ENCODE measurements at regions not wholly inside any gene's neighbourhood (a gene's known extent, or its start where the extent isn't known, plus 50 kb on each side); places are given as distances from the start of the nearest gene placed in this dataset.

DNA sequence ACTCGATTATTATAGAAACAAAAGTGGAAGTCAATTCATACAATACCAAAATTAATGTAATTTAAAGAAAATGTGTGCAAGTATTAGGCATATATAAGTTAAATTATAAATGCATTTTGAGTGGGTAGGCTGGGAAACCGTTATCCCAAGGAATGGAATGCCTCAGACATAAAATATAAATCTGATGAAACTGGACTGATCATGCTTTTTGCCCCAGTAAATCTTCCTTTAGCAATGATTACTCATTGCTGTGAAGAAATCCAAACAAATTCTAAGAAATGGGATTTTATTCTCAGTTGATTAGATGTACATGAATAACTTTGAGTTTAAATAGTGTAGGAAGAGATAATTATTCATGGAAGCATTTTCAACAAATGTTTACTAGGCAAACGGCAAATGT, 185.5 kb upstream of the KCNMB2 start:
- TF ChIP-seq, protein P1, sequence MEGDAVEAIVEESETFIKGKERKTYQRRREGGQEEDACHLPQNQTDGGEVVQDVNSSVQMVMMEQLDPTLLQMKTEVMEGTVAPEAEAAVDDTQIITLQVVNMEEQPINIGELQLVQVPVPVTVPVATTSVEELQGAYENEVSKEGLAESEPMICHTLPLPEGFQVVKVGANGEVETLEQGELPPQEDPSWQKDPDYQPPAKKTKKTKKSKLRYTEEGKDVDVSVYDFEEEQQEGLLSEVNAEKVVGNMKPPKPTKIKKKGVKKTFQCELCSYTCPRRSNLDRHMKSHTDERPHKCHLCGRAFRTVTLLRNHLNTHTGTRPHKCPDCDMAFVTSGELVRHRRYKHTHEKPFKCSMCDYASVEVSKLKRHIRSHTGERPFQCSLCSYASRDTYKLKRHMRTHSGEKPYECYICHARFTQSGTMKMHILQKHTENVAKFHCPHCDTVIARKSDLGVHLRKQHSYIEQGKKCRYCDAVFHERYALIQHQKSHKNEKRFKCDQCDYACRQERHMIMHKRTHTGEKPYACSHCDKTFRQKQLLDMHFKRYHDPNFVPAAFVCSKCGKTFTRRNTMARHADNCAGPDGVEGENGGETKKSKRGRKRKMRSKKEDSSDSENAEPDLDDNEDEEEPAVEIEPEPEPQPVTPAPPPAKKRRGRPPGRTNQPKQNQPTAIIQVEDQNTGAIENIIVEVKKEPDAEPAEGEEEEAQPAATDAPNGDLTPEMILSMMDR (IDR thresholded peaks at IDR 0.05) = no peak
- no peak for TF ChIP-seq POLR2A (IDR thresholded peaks at IDR 0.05)

Data from heart left ventricle (tissue), 13 donors.